Uterus (tissue), 2 donors: ENCODE measurements at regions not wholly inside any gene's neighbourhood (a gene's known extent, or its start where the extent isn't known, plus 50 kb on each side); places are given as distances from the start of the nearest gene placed in this dataset.

Experiments used
- POLR2A ChIP-seq, 2 donors: fragments of 450-650 bp; IDR thresholded peaks; one replicate each; pipeline ENCODE4 v1.6.1; 2016; ENCODE audit warnings: antibody characterized with exemption in 2 of 2, mild to moderate bottlenecking in 1 of 2, moderate library complexity in 1 of 2
- TF ChIP-seq, protein P1 (sequence below), 4 experiments: fragments of 200-600 bp in 2 of 4; fragments of 450-650 bp in 2 of 4; sonication (generic) in 2 of 4; IDR thresholded peaks; one replicate each; pipeline ENCODE4 v1.5.1; 2016 to 2019; ENCODE audit warnings: antibody characterized with exemption in 4 of 4, mild to moderate bottlenecking in 2 of 4, moderate library complexity in 1 of 4

DNA sequence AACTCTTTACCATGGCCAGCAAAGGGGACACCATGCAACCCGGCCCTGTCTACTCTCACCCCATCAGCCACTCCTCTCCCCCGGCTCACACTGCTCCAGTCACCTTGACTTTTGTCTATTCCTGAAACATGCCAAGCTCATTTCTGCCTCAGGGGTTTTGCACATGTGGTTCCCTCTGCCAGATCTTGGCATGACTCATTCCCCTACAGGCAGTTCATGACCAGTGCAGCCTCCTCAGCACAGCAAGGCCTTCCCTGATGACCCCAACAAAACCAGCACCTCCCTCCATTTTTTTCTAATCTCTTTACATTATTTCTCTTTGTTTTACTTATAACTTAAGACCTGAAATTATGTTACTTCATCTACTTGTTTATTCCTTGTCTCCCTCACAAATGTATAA, 58.6 kb upstream of the GJB5 start:
- no peak for TF ChIP-seq POLR2A (IDR thresholded peaks at IDR 0.05)
- TF ChIP-seq, protein P1, sequence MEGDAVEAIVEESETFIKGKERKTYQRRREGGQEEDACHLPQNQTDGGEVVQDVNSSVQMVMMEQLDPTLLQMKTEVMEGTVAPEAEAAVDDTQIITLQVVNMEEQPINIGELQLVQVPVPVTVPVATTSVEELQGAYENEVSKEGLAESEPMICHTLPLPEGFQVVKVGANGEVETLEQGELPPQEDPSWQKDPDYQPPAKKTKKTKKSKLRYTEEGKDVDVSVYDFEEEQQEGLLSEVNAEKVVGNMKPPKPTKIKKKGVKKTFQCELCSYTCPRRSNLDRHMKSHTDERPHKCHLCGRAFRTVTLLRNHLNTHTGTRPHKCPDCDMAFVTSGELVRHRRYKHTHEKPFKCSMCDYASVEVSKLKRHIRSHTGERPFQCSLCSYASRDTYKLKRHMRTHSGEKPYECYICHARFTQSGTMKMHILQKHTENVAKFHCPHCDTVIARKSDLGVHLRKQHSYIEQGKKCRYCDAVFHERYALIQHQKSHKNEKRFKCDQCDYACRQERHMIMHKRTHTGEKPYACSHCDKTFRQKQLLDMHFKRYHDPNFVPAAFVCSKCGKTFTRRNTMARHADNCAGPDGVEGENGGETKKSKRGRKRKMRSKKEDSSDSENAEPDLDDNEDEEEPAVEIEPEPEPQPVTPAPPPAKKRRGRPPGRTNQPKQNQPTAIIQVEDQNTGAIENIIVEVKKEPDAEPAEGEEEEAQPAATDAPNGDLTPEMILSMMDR (IDR thresholded peaks at IDR 0.05) = no peak
